Fibroblast of skin of back (primary cell): ENCODE measurements at regions not wholly inside any gene's neighbourhood (a gene's known extent, or its start where the extent isn't known, plus 50 kb on each side); places are given as distances from the start of the nearest gene placed in this dataset.
"Not testable (repeated sequence)": the region's sequence is repeated elsewhere in the genome, so short reads cannot be mapped to it uniquely, and the experiment has no call there.

ENCODE experiments used
- DNase-seq: peaks from one replicate; pipeline ENCODE4 v3.0.0-alpha.2; 2013

GRCh38 chr18:49693717-49694005, 119.7 kb downstream of the ACAA2 start:
- DNase-seq: no peak

GRCh38 chr18:49692906-49693716, 120.2 kb downstream of the ACAA2 start:
- DNase-seq: no peak

GRCh38 chr18:49691177-49691608, 122.1 kb downstream of the ACAA2 start:
- peak; percentile 97 for DNase-seq

- DNase-seq: peak; percentile 97
These were observed 123.0 kb downstream of the ACAA2 start for GRCh38 chr18:49690312-49690711.

GRCh38 chr18:49685231-49685942, 123.5 kb downstream of the LIPG start:
- DNase-seq: peak; percentile 33

- DNase-seq: not testable (repeated sequence)
These were observed 120.9 kb downstream of the LIPG start for GRCh38 chr18:49682803-49683190.

- no peak for DNase-seq
These were observed 120.4 kb downstream of the LIPG start for GRCh38 chr18:49682173-49682802.

- DNase-seq: no peak
These were observed 119.5 kb downstream of the LIPG start for GRCh38 chr18:49681387-49681786.

- DNase-seq: no peak
These were observed 116.6 kb downstream of the LIPG start for GRCh38 chr18:49678440-49678839.

- no peak for DNase-seq
These were observed 116.0 kb downstream of the LIPG start for GRCh38 chr18:49677762-49678413.

- no peak for DNase-seq
These were observed 115.2 kb downstream of the LIPG start for GRCh38 chr18:49677081-49677480.

- DNase-seq: no peak
These were observed 111.4 kb downstream of the LIPG start for GRCh38 chr18:49673281-49673680.

- DNase-seq: no peak
These were observed 111.0 kb downstream of the LIPG start for GRCh38 chr18:49672853-49673252.

- DNase-seq: no peak
These were observed 107.5 kb downstream of the LIPG start for GRCh38 chr18:49669403-49669802.

GRCh38 chr18:49668574-49669275, 106.9 kb downstream of the LIPG start:
- no peak for DNase-seq

GRCh38 chr18:49667462-49667861, 105.6 kb downstream of the LIPG start:
- no peak for DNase-seq

- DNase-seq: peak; percentile 60
These were observed 104.4 kb downstream of the LIPG start for GRCh38 chr18:49666045-49666775.

GRCh38 chr18:49663899-49664890, 102.3 kb downstream of the LIPG start:
- no peak for DNase-seq

- DNase-seq: no peak
These were observed 100.6 kb downstream of the LIPG start for GRCh38 chr18:49662506-49662905.

GRCh38 chr18:49658823-49659404, 97.1 kb downstream of the LIPG start:
- DNase-seq: no peak
